Occipital lobe (tissue), 1 donor: ENCODE measurements at regions not wholly inside any gene's neighbourhood (a gene's known extent, or its start where the extent isn't known, plus 50 kb on each side); places are given as distances from the start of the nearest gene placed in this dataset.
"Not testable (repeated sequence)": the region's sequence is repeated elsewhere in the genome, so short reads cannot be mapped to it uniquely, and the experiment has no call there.

ENCODE experiments used
- DNase-seq: peaks from one replicate; lab custom pipeline; 2025; lab: John Stamatoyannopoulos, UW

DNA sequence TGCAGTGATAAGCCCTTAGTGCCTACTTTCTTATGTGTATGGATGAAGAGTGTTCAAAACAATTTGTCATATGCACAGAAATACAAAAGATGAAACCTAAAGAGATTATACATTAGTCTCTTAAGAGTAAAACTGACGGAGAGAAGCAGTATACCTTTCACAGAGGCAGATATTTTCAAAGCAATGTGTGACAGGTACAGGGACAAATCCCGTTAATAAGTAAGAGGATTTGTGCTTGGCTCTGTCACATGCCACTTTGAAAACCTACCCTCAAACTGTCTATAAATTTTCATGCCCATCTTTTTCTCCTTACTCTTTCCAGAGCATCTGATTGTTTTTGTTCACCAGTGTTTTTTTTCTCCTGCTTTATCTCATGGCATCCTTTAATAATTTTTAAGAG lies 741.3 kb upstream of the MMS22L start:
- no peak for DNase-seq

DNA sequence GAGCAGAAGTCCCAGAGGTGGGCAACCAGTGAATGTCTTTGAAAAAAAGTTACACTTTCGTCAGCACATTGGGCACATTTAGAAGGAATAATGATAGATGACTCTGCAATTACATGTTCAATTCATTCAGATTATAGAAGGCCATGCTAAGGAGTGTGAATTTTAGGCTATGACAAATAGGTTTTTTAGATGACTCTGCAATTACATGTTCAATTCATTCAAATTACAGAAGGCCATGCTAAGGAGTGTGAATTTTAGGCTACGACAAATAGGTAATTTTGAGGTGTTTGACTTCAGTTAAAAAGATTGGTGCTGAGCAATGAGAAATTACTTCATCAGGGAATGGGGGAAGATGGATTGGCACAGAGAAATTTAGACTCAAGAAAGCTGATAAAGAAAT lies 744.9 kb upstream of the MMS22L start:
- no peak for DNase-seq

- DNase-seq: no peak
Measured at GRCh38 chr6:98033617-98034016, 750.6 kb upstream of the MMS22L start.

GRCh38 chr6:98036344-98036923 lies 753.4 kb upstream of the MMS22L start:
- no peak for DNase-seq

- DNase-seq: no peak
Measured at GRCh38 chr6:98037571-98037970, 754.6 kb upstream of the MMS22L start.

DNA sequence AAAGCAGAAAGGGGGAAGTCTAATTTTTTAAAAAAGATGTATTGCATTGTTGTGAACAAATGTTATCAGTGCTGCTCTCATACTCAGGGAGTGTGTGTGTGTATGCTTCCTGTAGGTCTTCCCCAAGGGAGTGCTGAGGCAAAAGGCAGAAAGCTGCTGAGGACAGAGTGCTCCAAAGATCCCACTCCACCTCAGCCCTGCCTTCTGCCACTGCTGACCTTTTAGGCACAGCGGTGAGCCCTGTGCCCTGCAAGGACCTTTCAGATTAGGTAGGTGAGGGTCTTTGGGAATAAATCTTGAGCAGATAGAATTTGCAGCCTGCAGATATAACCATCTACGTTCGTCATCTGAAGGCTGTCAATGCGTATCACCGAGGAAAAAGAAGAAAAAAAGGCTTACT lies 756.4 kb upstream of the MMS22L start:
- DNase-seq: no peak

DNA sequence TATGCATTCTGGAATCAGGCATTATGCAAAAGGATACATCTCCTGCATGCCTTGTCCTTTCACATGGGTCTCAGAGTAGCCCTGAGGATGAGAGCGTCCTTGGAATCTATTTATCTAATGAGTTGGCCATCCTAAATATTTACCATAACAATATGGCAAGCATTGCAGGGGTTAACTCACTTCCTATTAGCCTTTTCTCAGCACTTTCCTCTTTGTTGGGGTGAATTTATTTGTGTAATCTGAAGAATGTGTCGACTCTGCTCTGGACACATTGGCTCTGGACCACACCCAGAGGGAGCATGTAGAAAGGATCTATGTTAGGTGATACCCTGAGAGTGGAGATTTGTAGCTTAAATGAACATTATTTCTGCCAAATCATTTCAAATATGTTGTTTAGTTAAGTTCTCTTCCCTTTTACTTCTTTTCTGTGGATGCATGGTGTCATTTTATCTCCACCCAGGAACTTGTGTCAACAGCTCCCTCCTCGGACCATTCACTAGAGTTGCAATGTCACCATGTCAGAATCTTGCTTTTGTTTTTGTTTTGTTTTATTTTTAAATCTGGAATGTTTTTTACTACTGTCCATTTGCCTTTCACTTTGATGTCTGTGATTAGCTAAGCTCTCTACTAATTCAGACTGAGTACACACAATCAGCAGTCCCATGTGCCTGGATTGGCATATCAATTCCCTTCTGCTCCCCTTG lies 757.0 kb upstream of the MMS22L start:
- DNase-seq: no peak

DNA sequence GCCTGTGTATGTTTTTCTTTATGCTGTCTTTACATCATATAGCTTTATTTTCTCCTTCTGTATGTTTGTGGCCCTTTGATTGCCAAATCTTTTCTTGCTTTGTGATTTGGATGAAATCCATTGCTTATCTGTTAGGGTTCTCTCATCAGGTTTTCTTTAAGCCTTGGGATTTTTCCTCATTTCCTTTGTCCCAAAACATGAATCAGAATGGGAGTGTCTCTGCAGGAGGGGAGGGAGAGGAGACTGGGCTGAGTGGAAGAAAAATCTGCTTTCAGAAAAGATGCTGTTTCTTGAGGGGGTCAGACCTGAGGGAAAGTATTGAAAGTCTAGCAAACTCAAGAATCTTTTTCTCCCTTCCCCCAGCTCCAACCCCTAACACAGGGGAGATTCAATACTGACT lies 758.0 kb upstream of the MMS22L start:
- no peak for DNase-seq

GRCh38 chr6:98041921-98042320 lies 758.9 kb upstream of the MMS22L start:
- DNase-seq: no peak

DNA sequence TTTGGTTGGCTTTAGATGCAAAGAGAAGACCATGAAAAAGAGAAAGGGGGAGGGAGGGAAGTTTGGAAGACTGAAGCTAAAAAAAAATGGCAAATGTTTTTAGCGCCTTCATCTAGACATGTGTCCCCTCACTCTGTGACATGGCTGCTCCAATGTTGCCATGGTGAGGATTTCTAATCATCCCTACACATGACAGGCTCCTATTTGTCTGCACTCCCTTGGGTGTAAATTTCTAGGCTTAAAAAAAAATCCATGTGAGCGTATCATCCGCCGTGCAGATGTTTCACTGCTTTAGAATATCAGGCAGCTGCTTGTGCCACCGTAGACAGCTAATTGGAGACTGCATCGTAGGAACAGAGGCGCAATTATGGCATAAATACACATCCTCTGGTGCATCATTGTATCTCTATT lies 761.1 kb upstream of the MMS22L start:
- DNase-seq: no peak

GRCh38 chr6:98044791-98045470 lies 761.9 kb upstream of the MMS22L start:
- no peak for DNase-seq

DNA sequence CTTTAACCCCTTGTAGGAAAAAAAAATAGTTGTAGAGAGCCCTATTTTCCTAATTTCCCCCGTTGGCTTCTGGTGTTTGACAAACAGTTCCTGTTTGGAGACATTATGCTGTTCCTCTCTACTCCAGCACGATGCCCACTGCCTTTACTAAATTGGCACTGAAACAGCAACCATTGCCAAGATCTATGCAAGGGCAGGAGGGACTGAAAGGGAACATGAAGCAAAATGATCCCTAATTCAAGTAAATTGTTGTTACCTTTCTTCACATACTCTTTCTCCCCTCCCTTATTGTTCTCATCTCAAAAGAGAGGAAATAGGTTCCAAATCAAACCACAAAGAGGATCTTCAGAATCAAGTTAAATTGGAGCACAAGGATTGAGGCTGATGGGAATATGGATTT lies 764.1 kb upstream of the MMS22L start:
- no peak for DNase-seq

DNA sequence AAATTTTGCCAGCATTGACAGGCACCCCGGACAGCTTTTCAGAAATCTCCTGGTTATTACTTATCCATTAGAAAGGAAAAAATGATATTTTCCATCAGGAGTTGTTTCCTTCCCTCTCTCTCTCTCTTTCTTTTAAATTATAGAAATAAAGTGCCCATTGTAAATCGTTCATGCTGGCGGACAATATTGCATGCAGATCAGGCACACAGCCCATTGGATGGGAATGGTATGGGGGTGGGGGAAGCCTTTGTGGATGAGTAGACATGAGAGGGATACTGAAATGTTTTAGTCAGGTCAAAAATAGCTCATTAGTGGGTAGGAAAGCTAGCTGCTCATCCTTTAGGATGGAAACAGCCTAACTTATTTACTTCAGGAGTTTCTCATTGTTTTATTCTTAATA lies 764.9 kb upstream of the MMS22L start:
- no peak for DNase-seq

DNA sequence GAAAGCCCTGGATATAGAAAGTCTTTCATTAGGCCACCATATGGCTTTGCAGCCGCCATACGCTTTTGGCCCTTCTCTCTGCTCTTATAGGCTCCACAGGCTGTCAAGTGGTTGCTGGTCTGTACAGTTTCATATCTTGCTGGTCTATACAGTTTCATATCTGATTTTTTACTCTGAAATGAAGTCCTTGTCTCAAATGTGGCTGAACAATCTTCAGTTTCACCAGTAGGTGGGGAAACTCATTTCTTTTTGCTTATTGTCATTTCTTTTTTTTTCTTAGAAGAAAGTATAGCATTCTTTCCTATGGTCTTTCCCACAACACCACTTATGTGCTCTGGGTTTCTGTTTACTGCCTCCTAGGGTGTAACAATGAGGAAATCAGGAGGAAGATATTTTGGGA lies 771.4 kb upstream of the MMS22L start:
- no peak for DNase-seq

- DNase-seq: no peak
Measured at GRCh38 chr6:98056955-98057354, 773.9 kb upstream of the MMS22L start.

DNA sequence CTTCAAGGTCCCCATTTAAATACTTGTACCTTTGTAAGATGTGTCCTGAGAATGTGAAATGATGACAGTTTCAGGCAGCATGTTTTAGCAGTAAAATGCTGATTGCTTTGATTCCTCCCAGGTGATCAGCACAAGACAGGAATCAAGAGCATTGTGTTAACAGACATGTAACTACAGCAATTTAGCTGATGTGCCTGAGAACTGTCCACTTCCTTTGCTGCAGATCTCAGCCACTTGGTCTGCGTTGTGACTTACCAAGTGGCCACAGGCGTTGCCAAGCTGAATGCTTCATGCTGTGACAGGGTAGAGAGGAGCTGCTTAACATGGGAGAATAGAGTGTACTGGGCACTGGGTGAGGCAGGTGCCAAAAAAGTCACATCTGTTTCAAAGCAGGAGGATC lies 767.0 kb upstream of the POU3F2 start:
- DNase-seq: no peak

- not testable (repeated sequence) for DNase-seq
Measured at GRCh38 chr6:98088537-98088936, 745.8 kb upstream of the POU3F2 start.

DNA sequence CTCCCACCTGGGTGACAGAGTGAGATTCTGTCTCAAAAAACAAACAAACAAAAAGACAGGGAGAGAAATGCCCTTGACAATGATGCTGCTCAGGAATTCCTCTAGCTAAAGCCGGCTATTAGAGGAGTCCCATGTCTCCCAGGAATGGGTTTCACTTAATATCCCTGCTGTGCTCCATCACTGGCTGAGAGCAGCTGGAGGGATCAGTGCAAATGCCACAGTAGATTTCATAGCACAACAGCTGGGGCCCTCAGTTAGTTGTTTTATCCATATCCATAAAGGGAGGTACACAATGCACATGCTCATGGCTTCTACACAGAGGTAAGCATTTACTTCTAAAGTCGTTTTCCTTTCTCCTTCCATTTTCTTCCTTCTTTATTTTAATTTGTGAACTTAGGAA lies 742.0 kb upstream of the POU3F2 start:
- no peak for DNase-seq

DNA sequence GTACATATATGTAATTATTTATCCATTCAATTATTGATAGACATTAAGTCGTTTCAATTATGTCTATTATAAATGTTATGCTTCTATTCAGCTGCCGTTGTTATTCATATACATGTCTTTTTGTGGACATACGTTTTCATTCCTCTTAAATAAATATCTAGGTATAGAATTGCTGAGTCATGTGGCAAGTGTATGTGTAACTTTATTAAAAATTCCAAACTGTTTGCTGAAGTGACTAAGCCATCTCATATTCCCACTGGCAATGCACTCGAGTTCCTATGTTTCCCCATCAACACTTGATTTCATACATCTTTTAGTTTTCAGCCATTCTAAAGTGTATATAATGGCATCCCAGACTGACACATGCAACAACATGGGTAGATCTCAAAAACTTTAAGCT lies 739.7 kb upstream of the POU3F2 start:
- no peak for DNase-seq

DNA sequence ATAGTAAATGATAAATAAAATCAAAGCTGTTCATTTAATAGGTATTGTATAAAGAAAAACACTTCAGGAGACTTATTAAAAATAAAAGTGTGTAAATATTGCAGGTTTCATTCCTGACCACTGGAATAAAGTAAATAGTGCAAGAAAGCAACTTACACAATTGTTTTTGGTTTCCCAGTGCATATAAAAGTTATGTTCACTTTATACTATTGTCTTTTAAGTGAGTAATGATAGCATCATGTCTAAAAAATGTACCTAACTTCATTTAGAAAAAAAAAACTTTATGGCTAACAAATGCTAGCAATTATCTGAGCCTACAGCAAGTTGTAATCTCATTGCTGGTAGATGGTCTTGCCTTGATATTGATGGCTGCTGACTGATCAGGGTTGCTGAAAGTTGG lies 726.6 kb upstream of the POU3F2 start:
- no peak for DNase-seq

DNA sequence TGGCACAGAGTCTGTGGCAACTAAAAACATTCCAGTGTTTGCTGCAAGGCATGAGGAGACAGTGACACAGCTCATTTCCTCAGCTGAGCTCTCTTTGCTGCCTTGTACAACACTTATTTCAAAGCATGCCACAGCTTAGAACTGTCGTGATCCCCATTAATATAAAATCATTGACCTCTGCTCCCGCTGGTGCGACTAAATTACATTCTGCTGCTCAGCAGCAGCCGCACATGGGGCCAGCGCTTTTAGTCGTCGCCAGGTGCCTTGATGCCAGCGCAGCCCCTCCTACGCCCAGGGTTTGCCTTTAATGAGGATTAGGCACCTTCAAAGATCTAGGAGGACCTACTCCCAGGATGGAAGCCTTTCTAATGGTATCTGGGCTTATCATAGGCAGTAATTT lies 717.9 kb upstream of the POU3F2 start:
- DNase-seq: no peak

- DNase-seq: no peak
Measured at GRCh38 chr6:98117068-98117467, 717.3 kb upstream of the POU3F2 start.

DNA sequence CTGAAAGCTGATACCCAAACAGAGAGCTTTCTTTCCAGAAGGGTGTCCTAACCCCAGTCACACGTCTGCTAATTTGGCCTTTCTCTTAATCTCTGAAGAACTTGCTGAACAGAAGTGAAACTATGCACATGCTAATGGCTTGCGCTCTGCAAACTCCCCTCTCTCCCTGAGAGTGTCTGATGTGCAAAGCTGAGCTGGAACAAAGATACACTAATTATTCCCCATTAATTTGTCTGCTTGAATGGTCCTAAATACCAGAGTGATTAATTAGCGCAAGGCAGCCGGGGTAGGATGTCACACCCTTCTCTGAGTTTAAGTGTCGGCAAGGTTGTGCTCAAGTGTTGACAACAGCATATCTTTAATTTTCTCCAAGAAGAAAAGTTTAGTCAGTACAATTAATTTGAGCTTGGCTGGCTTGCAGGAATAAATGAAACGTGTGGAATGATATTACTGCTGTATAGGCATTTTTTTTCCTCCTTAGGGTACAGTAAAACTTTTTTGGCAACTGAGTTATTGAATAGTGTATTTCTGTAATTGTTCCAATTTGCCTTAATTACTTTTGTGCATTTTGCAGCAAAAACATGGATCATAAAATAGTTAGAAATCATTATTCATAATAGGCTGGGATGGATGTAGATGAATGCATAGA lies 715.9 kb upstream of the POU3F2 start:
- no peak for DNase-seq
